GM18907 (cell line): ENCODE measurements at regions not wholly inside any gene's neighbourhood (a gene's known extent, or its start where the extent isn't known, plus 50 kb on each side); places are given as distances from the start of the nearest gene placed in this dataset.
"Not testable (repeated sequence)": the region's sequence is repeated elsewhere in the genome, so short reads cannot be mapped to it uniquely, and the experiment has no call there.

Experiments used
- ATAC-seq: cut with Tn5 transposase; IDR thresholded peaks from one replicate; pipeline ENCODE4 v1.9.1; 2021; ENCODE audit warnings: mild to moderate bottlenecking, moderate library complexity; ENCODE audit not compliant: unreplicated experiment

DNA sequence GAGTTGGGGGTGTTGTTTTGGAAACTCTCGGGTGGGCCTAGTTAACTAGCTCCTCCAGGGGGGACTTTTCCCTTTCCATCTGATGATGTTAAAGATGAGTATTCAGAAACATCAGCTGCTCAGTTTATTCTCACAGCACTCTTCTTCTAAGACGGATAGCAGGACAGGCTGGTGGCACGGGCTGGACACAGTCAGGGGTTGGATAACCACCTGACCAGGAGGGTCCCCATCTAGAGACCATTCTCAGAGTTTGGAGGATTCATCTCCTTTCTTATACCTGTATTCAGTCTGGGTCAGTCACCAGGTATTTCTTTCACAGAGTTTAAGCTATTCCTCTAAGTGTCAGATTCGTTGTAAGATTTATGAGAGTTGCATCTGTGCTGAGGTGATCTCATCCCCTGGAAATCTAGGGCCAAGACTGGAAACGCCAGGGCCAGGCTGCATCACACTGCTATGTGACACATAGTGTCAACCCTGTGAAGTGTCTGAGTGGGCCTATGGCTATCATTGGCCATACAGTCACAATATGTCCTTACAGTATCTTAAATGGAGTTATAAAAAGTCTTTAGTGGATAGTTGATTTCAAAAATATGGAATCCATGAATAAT, 111.7 kb downstream of the FAM50B start:
- no peak for ATAC-seq

DNA sequence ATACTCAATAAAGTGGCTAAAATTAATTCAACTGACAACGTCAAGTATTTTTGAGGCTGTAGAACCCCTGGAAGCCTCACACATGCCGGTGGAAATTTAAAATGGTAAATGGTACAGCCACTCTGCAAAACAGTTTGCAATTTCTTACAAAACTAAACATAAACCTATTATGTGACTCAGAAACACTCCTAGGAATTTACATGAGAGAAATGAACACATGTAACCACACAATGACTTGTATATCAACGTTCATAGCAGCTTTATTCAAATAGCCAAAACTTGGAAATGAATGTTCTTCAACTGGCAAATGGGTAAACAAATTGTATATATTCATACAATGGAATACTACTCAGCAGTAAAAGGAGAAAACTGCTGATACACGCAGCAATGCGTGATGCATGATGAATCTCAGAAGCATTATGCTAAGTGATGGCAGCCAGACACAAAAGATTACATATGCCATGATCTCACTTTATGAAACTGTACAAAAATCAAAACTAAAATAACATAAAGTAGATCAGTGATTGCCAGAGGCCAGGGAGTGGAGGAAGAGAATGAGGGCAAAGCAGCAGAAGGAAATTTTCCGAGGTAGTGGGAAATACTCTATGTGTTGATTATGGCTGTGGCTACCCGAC, 112.5 kb downstream of the FAM50B start:
- no peak for ATAC-seq

DNA sequence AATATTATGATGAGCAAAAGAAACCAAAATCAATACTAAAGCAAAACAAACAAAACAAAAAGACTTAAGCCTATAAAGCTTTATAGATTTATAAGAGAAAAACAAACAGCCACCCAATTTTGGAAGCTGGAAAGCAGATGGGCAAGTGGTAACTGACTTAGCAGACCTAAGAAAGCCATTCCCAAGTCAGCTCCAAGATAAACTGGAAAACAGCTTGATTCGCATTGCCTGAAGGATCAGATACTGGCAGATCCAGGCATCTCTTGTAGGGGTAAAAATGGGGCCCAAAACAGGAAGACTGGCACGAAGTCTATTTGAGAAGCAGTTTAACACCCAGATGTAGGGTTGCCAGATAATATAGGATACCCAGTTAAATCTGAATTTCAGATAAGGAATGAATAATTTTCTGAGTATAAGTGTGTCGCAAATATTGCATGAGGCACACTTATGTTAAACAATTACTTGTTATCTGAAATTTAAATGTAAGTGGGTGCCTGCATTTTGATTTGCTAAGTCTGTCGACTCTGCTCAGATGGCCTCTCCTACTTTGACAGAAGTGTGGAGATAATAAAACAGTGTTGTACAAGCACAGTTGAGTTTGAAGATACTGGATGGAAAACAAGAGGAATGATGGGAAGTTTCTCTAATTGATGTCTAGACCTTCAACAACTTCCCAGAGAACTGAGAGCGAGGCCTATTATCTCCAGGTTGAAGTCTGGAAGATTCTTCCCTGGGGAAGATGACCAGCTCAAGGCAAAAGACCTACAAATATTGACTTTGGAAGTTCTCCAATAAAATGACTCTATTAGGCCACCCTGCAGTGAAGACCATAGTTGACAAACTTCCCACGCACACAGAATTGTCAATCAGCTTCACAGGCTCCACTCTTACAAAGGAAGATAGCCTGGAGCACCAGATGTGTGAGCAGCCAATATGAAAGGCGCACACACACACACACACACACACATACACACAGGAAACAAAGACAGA, 113.4 kb downstream of the FAM50B start:
- no peak for ATAC-seq

DNA sequence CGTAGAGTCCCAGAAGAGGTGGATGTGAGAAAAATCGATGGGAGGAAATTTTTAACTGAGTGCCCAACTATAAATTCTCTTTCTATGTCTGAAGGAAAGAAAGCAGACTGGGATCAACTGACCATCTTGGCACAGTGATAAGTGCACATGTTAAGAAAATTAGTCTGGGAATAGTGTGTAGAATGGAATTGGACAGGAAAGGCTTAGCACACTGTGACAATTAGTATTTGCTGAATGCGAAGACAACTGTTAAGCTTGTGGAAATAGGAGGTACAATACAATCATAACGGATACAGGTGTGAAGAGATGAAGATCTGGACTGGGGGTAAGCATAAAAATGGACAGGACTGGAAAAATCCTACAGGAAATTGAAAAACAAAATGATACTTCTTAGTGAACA, 114.3 kb downstream of the FAM50B start:
- no peak for ATAC-seq

DNA sequence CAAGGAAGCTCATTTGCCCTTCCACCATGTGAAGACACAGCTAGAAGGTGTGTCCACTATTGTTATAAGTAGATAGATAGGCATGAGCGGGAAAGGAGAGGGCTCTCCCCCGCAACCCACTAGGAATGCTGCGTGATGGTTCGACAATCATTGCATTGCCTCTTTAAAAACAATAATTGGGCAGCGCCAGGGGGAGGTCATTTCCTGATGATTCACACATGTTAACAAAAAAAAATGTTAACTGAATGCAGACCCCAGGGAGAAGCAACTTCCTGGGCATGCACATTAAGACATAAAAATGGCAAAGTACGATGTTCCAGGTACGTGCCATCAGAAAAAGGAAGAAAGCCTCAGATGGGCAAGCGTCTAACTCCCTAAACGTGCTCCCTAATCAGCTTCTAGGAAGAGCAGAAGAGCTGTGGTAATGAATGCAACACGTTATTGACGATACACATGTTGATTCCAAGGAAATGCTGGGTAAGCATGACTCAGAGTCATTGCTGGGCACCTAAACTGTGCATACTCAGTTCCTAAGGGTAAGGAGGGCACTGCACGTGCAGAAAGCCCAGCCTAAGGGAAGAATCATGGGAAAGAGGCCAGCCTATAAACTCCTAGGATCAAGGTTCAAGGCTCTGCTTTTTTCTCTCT, 113.7 kb downstream of the FAM217A start:
- no peak for ATAC-seq

GRCh38 chr6:3966426-3966825, 112.5 kb downstream of the FAM217A start:
- ATAC-seq = no peak

GRCh38 chr6:3970097-3970496, 108.8 kb downstream of the FAM217A start:
- no peak for ATAC-seq

GRCh38 chr6:3973152-3973551, 105.8 kb downstream of the FAM217A start:
- not testable (repeated sequence) for ATAC-seq

DNA sequence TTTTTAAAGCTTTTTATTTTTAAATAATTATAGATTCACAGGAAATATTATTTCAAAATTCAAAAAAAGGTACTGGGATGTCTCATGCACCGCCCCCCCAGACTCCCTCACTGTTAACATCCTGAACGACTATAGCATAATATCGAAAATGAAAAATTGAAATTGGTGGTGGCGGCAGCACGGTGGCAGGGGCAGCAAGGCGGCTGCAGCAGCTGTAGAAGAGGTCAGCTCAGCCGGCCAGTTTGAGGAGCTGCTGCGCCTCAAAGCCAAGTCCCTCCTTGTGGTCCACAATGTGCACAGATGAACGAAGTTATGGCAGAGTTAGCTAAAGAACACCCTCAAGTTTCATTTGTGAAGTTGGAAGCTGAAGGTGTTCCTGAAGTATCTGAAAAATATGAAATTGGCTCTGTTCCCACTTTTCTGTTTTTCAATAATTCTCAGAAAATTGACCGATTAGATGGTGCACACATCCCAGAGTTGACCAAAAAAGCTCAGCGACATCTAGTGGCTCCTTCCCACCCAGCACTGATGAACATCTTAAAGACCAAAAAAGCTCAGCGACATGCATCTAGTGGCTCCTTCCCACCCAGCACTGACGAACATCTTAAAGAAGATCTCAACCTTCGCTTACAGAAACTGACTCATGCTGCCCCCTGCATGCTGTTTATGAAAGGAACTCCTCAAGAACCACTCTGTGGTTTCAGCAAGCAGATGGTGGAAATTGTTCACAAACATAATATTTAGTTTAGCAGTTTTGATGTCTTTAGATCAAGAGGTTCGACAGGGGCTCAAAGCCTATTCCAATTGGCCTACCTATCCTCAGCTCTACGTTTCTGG, 100.8 kb downstream of the FAM217A start:
- ATAC-seq = peak; percentile 89

DNA sequence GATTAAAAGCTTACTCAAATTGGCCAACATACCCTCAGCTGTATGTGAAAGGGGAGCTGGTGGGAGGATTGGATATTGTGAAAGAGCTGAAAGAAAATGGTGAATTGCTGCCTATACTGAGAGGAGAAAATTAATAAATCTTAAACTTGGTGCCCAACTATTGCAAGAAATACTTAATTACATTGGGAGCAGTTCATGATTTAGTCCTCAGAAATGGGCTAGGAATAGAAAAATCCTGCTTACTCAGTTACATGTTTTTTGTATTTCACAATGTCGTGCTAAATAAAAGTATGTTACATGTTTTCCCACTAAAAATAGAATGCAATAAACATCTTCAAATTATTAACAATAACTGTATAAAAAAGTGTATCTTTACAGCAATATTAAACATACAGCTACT, 100.0 kb downstream of the FAM217A start:
- not testable (repeated sequence) for ATAC-seq

GRCh38 chr6:3981917-3982316, 97.0 kb downstream of the FAM217A start:
- no peak for ATAC-seq

GRCh38 chr6:3983778-3984177, 95.2 kb downstream of the FAM217A start:
- no peak for ATAC-seq

GRCh38 chr6:3984494-3984893, 94.4 kb downstream of the FAM217A start:
- no peak for ATAC-seq

DNA sequence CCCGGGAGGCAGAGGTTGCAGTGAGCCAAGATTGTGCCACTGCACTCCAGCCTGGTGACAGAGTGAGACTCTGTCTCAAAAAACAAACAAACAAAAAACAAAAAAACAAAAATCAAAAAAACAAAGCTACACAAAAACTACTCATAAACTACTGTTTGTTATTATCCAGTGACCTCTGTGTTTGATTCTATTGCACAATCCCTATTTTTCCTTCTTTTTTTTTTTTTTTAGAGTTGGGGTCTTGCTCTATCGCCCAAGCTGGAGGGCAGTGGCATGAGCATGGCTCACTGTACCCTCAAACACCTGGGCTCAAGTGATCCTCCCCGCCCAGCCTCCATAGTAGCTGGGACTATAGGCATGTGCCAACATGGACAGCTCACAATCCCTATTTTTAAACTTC, 92.7 kb downstream of the FAM217A start:
- no peak for ATAC-seq

DNA sequence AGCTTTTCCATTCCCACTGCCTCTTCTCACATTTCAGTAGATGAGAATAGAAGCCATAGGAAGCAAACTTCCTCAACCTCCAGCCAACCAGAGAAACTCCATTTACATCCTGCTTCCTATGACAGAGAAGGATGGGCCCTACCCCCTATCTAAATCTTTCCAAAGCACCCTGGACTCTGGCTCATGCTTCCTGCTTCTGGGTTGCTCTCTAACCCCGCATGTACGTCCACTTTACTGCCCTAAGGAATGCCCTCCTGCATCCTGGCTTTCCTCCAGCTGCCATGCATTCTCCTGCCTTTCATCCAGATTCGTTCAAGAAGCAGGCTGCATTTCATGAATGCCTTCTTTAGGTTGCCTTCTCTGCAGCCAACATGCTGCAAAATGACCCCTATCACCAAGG, 91.9 kb downstream of the FAM217A start:
- no peak for ATAC-seq

GRCh38 chr6:3987576-3987975, 91.4 kb downstream of the FAM217A start:
- ATAC-seq = no peak

DNA sequence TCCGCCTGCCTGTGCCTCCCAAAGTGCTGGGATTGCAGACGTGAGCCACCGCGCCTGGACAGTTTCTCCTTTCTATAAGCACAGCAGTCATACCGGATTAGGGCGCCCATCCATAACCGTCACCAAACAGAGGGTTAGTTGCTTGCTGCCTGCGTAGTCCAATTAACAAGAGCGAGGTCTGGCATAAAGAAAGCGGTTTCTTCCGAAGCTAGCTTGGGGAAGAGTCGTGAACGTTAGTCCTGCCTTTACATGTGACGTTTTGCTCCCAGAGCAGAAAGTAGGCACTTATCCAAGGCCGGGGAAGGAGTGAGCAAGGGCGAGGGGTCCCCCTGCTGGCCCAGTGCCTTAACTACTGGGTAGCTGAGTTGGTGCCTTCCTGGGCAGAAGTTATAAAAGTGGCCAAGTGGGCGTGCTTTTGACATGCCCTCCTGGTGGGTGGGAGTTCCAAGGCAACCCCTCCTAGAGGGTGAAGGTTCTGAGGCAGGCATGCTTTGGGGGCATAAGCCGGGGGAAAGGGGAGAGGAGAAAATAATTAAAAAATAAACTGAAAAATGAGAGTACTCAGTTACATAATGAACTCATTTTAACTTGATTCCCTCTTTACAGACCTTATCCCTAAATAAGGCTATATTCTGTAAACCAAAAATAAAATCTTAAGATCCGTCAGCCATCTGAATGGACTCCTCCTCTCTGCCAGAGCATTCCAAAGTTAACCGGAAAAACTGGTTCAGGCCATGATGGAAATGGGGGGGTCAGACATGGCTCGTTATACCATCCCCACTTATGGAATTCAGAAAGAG, 88.0 kb downstream of the FAM217A start:
- ATAC-seq = peak; percentile 78

- no peak for ATAC-seq
Measured at GRCh38 chr6:3991941-3992340, 87.0 kb downstream of the FAM217A start.

DNA sequence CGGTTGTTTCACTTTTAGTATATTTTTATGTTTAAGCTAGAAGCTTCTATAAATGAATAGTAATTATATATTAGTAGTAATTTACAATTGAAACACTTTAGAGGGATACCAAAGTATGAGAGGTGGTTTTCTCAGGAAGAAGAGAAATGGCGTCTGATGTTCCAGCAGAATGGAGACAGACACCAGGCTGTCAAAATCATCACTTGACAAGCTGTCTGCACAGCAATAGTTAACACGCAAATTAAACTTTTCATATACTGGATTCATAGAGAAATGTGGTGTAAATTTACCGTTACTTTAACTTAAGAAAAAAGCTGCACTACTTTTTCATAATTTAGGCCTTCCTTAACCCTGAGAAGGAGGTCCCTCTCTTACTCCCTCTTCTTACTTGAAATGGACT, 82.6 kb downstream of the FAM217A start:
- ATAC-seq = no peak
